Lower leg skin (tissue), 3 donors: ENCODE measurements at regions not wholly inside any gene's neighbourhood (a gene's known extent, or its start where the extent isn't known, plus 50 kb on each side); places are given as distances from the start of the nearest gene placed in this dataset.

ENCODE experiments used
- POLR2A ChIP-seq, 2 donors: fragments of 450-650 bp; IDR thresholded peaks; one replicate each; pipeline ENCODE4 v1.6.1; 2016 to 2017; ENCODE audit warnings: antibody characterized with exemption in 2 of 2, mild to moderate bottlenecking in 1 of 2, moderate library complexity in 1 of 2
- TF ChIP-seq, protein P1 (sequence below), 3 donors: fragments of 450-650 bp; IDR thresholded peaks; one replicate each; pipeline ENCODE4 v1.5.1; 2016; ENCODE audit warnings: antibody characterized with exemption in 3 of 3, mild to moderate bottlenecking in 3 of 3, moderate library complexity in 2 of 3

GRCh38 chr5:30626557-30626956 is 566.9 kb upstream of the CDH6 start:
- TF ChIP-seq, protein P1, sequence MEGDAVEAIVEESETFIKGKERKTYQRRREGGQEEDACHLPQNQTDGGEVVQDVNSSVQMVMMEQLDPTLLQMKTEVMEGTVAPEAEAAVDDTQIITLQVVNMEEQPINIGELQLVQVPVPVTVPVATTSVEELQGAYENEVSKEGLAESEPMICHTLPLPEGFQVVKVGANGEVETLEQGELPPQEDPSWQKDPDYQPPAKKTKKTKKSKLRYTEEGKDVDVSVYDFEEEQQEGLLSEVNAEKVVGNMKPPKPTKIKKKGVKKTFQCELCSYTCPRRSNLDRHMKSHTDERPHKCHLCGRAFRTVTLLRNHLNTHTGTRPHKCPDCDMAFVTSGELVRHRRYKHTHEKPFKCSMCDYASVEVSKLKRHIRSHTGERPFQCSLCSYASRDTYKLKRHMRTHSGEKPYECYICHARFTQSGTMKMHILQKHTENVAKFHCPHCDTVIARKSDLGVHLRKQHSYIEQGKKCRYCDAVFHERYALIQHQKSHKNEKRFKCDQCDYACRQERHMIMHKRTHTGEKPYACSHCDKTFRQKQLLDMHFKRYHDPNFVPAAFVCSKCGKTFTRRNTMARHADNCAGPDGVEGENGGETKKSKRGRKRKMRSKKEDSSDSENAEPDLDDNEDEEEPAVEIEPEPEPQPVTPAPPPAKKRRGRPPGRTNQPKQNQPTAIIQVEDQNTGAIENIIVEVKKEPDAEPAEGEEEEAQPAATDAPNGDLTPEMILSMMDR (IDR thresholded peaks at IDR 0.05): no peak
- TF ChIP-seq POLR2A (IDR thresholded peaks at IDR 0.05): no peak
